Panc1 (cell line): ENCODE measurements at regions not wholly inside any gene's neighbourhood (a gene's known extent, or its start where the extent isn't known, plus 50 kb on each side); places are given as distances from the start of the nearest gene placed in this dataset.

Source experiments
- ATAC-seq: fragments of 200-7000 bp; cut with Tn5 transposase; 2 replicates; pipeline ENCODE4 v1.9.1; 2020; ENCODE audit warnings: mild to moderate bottlenecking, moderate library complexity
- BruUV-seq: library from RNA; stranded (reverse); fragments of 400-500 nt; replicated peaks from 2 replicates; lab custom pipeline; 2021; lab: Mats Ljungman, UMichigan
- CTCF ChIA-PET: fragments of 300-600 bp; sonication (Branson Sonifier 250); formaldehyde crosslinking; loops from one replicate; lab custom pipeline; 2022; ENCODE audit warnings: antibody characterized with exemption; lab: Charles Lee
- POLR2A ChIA-PET: fragments of 300-600 bp; sonication (Branson Sonifier 250); formaldehyde crosslinking; loops from one replicate; lab custom pipeline; 2022; ENCODE audit warnings: antibody characterized with exemption; lab: Charles Lee
- DNase-seq: peaks from one replicate; pipeline ENCODE4 v3.0.0-alpha.2; 2010; ENCODE audit warnings: low read depth, low spot score
- H3K27ac ChIP-seq: 2 replicates; pipeline ENCODE4 v1.5.1; 2011; ENCODE audit warnings: mild to moderate bottlenecking, low read length, inconsistent platforms
- H3K27me3 ChIP-seq: fragments of 200-500 bp; sonication (Bioruptor generic); 2 replicates; pipeline ENCODE4 v1.6.0; 2014; ENCODE audit warnings: low read length, inconsistent platforms; ENCODE audit not compliant: control insufficient read depth, insufficient read depth
- H3K36me3 ChIP-seq: fragments of 200-500 bp; sonication (Bioruptor generic); 2 replicates; pipeline ENCODE4 v1.5.1; 2014; ENCODE audit warnings: inconsistent platforms, mild to moderate bottlenecking, low read length, moderate library complexity; ENCODE audit not compliant: control insufficient read depth, insufficient read depth
- H3K4me1 ChIP-seq: 2 replicates; pipeline ENCODE4 v1.5.1; 2011; ENCODE audit warnings: inconsistent platforms, mild to moderate bottlenecking, low read length, moderate library complexity; ENCODE audit not compliant: control insufficient read depth, insufficient read depth
- H3K4me3 ChIP-seq, 2 experiments: 2 replicates each; pipeline ENCODE4 v1.5.1; 2011 to 2012; ENCODE audit warnings: low read depth in 2 of 2, low read length in 2 of 2, mild to moderate bottlenecking in 2 of 2, inconsistent platforms in 1 of 2, moderate library complexity in 1 of 2
- H3K9me3 ChIP-seq: fragments of 200-500 bp; sonication (Bioruptor generic); 2 replicates; pipeline ENCODE4 v1.5.1; 2014; ENCODE audit warnings: low read depth, mild to moderate bottlenecking, inconsistent platforms, low read length, moderate library complexity; ENCODE audit not compliant: control insufficient read depth, insufficient read depth
- CTCF ChIP-seq: fragments of 450-650 bp; IDR thresholded peaks from 2 replicates; pipeline ENCODE4 v1.5.1; 2017; ENCODE audit warnings: mild to moderate bottlenecking
- POLR2AphosphoS5 ChIP-seq: IDR thresholded peaks from 2 replicates; pipeline ENCODE4 v1.6.1; 2012; ENCODE audit warnings: mild to moderate bottlenecking, low read depth, low read length, moderate library complexity
- SIN3A ChIP-seq: IDR thresholded peaks from 2 replicates; pipeline ENCODE4 v1.6.1; 2012; ENCODE audit warnings: low read depth, mild to moderate bottlenecking, low read length, moderate library complexity, borderline replicate concordance; ENCODE audit not compliant: insufficient read depth
- TCF7L2 ChIP-seq: IDR thresholded peaks from 2 replicates; pipeline ENCODE4 v1.6.1; 2011; ENCODE audit warnings: mild to moderate bottlenecking, low read depth, low read length, inconsistent platforms
- in situ Hi-C: cut with HindIII; loops from 2 replicates; pipeline ENCODE4 v1.10.0; 2016; ENCODE audit warnings: low sequenced_read_pairs, low pct_unique_long_range_greater_than_20kb
- intact Hi-C: fragments of 100-400 bp; cut with micrococcal nuclease; formaldehyde crosslinking; loops from one replicate; pipeline ENCODE4 v1.10.0; 2022; ENCODE audit not compliant: unreplicated experiment
- TF ChIP-seq, protein P1 (sequence below), 2 experiments: IDR thresholded peaks; 2 replicates each; pipeline ENCODE4 v1.6.1; 2011 to 2012; ENCODE audit warnings: low read depth in 2 of 2, control low read depth in 1 of 2, low read length in 1 of 2, mild to moderate bottlenecking in 1 of 2, moderate library complexity in 1 of 2; ENCODE audit not compliant: insufficient read depth in 1 of 2

- no peaks in the 10 kb centered on the region for H3K27me3 ChIP-seq
- H3K36me3 ChIP-seq: no peaks in the 10 kb centered on the region
- TF ChIP-seq CTCF (no peak), POLR2AphosphoS5 (no peak), SIN3A (no peak), TCF7L2 (no peak)
- TF ChIP-seq, protein P1, sequence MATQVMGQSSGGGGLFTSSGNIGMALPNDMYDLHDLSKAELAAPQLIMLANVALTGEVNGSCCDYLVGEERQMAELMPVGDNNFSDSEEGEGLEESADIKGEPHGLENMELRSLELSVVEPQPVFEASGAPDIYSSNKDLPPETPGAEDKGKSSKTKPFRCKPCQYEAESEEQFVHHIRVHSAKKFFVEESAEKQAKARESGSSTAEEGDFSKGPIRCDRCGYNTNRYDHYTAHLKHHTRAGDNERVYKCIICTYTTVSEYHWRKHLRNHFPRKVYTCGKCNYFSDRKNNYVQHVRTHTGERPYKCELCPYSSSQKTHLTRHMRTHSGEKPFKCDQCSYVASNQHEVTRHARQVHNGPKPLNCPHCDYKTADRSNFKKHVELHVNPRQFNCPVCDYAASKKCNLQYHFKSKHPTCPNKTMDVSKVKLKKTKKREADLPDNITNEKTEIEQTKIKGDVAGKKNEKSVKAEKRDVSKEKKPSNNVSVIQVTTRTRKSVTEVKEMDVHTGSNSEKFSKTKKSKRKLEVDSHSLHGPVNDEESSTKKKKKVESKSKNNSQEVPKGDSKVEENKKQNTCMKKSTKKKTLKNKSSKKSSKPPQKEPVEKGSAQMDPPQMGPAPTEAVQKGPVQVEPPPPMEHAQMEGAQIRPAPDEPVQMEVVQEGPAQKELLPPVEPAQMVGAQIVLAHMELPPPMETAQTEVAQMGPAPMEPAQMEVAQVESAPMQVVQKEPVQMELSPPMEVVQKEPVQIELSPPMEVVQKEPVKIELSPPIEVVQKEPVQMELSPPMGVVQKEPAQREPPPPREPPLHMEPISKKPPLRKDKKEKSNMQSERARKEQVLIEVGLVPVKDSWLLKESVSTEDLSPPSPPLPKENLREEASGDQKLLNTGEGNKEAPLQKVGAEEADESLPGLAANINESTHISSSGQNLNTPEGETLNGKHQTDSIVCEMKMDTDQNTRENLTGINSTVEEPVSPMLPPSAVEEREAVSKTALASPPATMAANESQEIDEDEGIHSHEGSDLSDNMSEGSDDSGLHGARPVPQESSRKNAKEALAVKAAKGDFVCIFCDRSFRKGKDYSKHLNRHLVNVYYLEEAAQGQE (IDR thresholded peaks at IDR 0.05; ENCODE audit: insufficient read depth in 1 of 2, low read depth in 2 of 2, low read length in 1 of 2): no peak
- no TSS peak for BruUV-seq
- intact Hi-C loops: no loop called here
- CTCF ChIA-PET: no interaction called here
- ATAC-seq (no peak), DNase-seq (no peak)
- H3K27ac ChIP-seq: no peak overlapping the region
- H3K9me3 ChIP-seq: no peaks in the 10 kb centered on the region
- POLR2A ChIA-PET: no interaction called here
- no peaks in the 10 kb centered on the region for H3K4me1 ChIP-seq
- H3K4me3 ChIP-seq: no peak overlapping the region
- in situ Hi-C loops: no loop called here
Measured at GRCh38 chr13:39955560-39955959, 300.1 kb downstream of the COG6 start.

- Histone ChIP-seq H3K4me1 (no peaks in the 10 kb centered on the region), H3K4me3 (no peak overlapping the region), H3K27ac (no peak overlapping the region), H3K27me3 (no peaks in the 10 kb centered on the region), H3K36me3 (no peaks in the 10 kb centered on the region), H3K9me3 (no peaks in the 10 kb centered on the region)
- TF ChIP-seq, protein P1 (IDR thresholded peaks at IDR 0.05; ENCODE audit: insufficient read depth in 1 of 2, low read depth in 2 of 2, low read length in 1 of 2): no peak
- no peak for TF ChIP-seq SIN3A
- no peak for TF ChIP-seq POLR2AphosphoS5
- no peak for TF ChIP-seq CTCF
- no peak for TF ChIP-seq TCF7L2
- in situ Hi-C loops: no loop called here
- CTCF ChIA-PET: no interaction called here
- DNase-seq (no peak), ATAC-seq (no peak)
- no TSS peak for BruUV-seq
- POLR2A ChIA-PET: no interaction called here
- intact Hi-C loops: no loop called here
Measured at GRCh38 chr13:39956036-39956435, 300.6 kb downstream of the COG6 start.
